Progenitor cell of endocrine pancreas (in vitro differentiated cells): ENCODE measurements at regions not wholly inside any gene's neighbourhood (a gene's known extent, or its start where the extent isn't known, plus 50 kb on each side); places are given as distances from the start of the nearest gene placed in this dataset.
"Not testable (repeated sequence)": the region's sequence is repeated elsewhere in the genome, so short reads cannot be mapped to it uniquely, and the experiment has no call there.

ENCODE experiments used
- DNase-seq: peaks from one replicate; pipeline ENCODE4 v3.0.0; 2021; ENCODE audit warnings: low spot score; ENCODE audit not compliant: unreplicated experiment
- H3K27ac Mint-ChIP-seq: 2 replicates; pipeline ENCODE4 v1.8.0; 2021; ENCODE audit warnings: mild to moderate bottlenecking, moderate library complexity, mixed read lengths
- H3K27me3 Mint-ChIP-seq: 2 replicates; pipeline ENCODE4 v1.8.0; 2021; ENCODE audit warnings: mixed read lengths
- H3K36me3 Mint-ChIP-seq: 2 replicates; pipeline ENCODE4 v1.8.0; 2022; ENCODE audit warnings: mixed read lengths; ENCODE audit not compliant: insufficient read depth
- H3K4me1 Mint-ChIP-seq: 2 replicates; pipeline ENCODE4 v1.8.0; 2021; ENCODE audit warnings: low read depth, mixed read lengths
- H3K4me3 Mint-ChIP-seq: 2 replicates; pipeline ENCODE4 v1.8.0; 2021; ENCODE audit warnings: low read depth, mild to moderate bottlenecking, moderate library complexity, mixed read lengths
- H3K9me3 Mint-ChIP-seq: 2 replicates; pipeline ENCODE4 v1.8.0; 2021; ENCODE audit warnings: low read depth, mixed read lengths

DNA sequence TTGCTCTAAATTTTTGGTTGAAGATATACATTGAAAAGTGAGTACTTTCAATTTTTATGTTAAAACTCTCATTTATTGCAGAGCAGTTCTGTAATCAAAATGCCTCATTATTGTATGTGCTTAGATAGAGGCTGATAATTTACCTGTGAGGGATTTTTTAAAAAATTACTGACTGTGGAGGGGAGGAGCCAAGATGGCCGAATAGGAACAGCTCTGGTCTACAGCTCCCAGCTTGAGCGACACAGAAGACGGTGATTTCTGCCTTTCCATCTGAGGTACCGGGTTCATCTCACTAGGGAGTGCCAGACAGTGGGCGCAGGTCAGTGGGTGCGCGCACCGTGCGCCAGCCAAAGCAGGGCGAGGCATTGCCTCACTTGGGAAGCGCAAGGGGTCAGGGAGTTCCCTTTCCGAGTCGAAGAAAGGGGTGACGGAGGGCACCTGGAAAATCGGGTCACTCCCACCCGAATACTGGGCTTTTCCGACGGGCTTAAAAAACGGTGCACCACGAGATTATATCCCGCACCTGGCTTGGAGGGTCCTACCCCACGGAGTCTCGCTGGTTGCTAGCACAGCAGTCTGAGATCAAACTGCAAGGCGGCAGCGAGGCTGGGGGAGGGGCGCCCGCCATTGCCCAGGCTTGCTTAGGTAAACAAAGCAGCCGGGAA is 89.4 kb downstream of the DDX11 start:
- H3K27me3 Mint-ChIP-seq, H3K27ac Mint-ChIP-seq, H3K9me3 Mint-ChIP-seq, H3K4me1 Mint-ChIP-seq, DNase-seq, H3K36me3 Mint-ChIP-seq: not testable (repeated sequence)
- peak overlapping the region; percentile 30 for H3K4me3 Mint-ChIP-seq

DNA sequence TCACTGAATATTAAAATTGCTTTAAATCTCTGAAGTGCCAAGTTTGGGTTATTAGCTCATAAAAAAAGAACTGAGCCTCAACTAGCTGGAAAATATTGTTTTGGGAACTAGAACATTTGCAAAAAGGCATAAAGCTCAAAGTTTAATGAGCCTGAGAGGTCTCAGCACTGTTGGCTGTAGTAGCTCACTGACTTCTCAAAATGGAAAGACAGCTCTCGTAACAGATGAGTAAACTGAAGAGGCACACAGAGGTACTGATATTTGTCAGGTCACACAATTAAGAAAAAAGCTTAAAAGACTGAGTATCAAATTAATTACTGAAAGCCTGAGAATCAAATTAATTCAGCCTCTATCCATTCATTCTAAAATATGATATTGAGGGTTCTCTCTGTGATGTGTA is 100.6 kb downstream of the DDX11 start:
- H3K9me3 Mint-ChIP-seq, H3K4me1 Mint-ChIP-seq, H3K36me3 Mint-ChIP-seq, DNase-seq, H3K27ac Mint-ChIP-seq, H3K4me3 Mint-ChIP-seq: not testable (repeated sequence)
- peaks cover 11% of the 10 kb centered on the region for H3K27me3 Mint-ChIP-seq

DNA sequence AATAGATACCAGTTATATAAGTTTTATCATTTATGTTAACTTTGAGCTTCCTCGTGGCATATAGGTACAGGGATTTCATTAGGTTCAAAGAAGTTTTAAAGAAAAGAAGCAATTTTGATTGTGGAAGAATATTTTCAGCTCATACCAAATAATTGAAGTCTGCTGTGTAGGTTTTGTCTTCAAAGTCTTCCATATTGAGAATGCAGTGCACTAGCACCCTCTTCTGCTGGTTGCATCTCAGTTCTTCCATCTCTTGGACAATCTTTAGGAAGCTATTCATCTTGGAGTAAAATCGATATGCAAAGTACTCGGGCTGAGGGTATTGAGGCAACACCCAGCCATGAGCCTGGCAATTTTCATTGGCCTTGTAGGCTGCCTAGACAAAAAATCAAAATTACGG is 103.9 kb downstream of the DDX11 start:
- H3K27ac Mint-ChIP-seq, DNase-seq: not testable (repeated sequence)

DNA sequence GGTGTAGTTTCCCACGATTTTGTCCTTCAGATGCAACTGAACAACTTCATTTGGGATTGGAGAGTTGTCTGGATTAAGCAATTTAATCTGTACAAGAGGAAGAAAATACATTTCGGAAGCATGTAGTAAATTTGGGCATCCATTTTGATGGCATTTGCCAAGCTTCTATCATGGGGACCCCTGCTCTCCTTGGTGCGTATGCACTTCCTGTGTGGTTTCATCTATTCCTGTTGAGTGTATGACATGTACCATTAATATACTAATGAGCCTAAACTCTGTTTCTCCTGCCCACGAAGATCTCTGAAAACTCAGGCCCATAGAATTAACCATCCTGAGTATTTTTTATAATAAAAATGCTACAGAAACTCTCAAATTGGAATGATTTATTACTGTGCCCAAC is 105.2 kb downstream of the DDX11 start:
- H3K27ac Mint-ChIP-seq, H3K4me3 Mint-ChIP-seq, H3K36me3 Mint-ChIP-seq, H3K9me3 Mint-ChIP-seq, H3K4me1 Mint-ChIP-seq, DNase-seq: not testable (repeated sequence)
- H3K27me3 Mint-ChIP-seq, result peaks cover 11% of the 10 kb centered on the region

More for the DNA sequence above, 103.9 kb downstream of the DDX11 start:
- H3K9me3 Mint-ChIP-seq, H3K36me3 Mint-ChIP-seq, H3K4me1 Mint-ChIP-seq, H3K4me3 Mint-ChIP-seq: not testable (repeated sequence)
- H3K27me3 Mint-ChIP-seq, result peaks cover 11% of the 10 kb centered on the region

DNA sequence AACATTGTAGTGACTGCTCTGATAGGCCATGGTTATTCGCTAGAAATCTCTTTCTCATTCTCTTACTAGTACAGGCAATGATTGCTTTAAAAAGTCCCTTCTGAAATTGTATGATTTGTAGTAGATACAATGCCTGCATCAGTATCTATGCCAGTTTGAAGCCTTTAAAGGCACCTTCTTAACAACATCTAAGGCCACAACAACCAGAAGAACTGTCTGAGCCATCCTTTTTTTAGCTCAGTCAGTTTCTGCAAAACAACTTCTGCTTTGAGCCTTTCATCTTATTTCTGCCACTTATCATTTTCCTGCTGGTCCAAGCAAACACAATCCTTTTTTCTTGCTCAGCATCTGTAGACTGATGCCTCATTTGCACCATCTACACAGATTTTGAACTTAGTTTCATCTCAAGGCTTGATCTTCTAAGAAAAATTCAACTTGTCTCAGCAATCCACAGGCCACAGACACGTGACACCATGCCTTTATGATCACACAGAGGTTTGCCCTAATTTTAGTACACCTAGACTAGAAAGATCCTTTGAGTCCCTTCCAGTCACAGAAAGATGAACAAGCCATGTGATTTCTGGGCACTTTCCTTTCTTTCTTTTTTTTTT is 106.1 kb downstream of the DDX11 start:
- DNase-seq, H3K4me1 Mint-ChIP-seq, H3K36me3 Mint-ChIP-seq, H3K4me3 Mint-ChIP-seq, H3K9me3 Mint-ChIP-seq, H3K27ac Mint-ChIP-seq, H3K27me3 Mint-ChIP-seq: not testable (repeated sequence)

DNA sequence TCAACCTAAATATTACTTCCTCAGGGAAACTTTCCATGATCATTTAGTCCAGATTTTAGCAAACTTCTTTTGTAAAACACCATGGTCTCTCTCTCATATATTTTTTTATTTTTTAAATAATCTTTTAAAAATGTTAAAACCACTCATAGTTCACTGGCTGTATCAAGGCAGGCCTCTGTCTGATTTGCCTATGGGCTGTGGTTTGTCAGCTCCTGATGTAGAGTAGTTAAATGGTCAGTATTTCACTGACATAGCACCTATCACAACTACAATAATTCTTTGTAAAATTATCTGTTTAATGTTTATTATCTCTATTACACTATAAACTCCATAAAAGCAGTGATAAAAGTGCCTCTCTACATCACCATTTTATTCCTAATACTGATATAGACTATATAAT is 108.9 kb downstream of the DDX11 start:
- not testable (repeated sequence) for DNase-seq, H3K27me3 Mint-ChIP-seq, H3K9me3 Mint-ChIP-seq, H3K36me3 Mint-ChIP-seq, H3K4me3 Mint-ChIP-seq, H3K4me1 Mint-ChIP-seq, H3K27ac Mint-ChIP-seq

DNA sequence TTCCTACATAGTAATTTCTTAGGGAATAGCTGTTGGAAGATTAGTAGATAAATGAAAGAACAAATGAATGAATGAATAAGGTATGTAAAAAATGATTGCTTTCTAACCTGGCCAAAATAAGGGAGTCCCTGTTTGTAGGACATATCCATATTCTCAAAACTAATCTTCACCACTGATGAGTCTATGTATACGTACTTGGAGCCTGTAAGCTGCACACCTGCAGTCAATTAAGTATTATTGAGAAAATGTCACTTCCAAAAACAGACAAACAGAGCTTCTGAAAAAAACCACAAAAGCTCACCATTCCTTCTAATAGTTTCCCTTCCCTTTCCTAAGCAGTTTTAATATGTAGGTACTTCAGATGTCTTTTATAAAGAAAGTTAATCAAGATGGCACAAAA is 109.4 kb downstream of the DDX11 start:
- H3K9me3 Mint-ChIP-seq, result not testable (repeated sequence)

DNA sequence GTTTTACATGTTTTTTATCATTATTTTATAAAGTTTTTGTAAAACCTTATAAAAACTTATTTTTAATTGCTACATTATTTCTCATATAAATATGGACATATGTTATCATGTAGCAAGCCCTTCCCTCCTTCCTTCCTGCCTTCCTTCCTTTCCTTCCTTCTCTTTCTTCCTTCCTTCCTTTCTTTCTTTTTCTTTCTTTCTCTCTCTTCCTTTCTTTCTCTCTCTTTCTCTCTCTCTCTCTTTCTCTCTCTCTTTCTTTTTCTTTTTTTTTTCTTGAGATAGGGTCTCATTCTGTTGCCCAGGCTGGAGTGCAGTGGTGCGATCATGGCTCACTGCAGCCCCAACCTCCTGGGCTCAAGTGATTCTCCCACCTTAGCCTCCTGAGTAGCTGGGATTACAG is 110.2 kb downstream of the DDX11 start:
- not testable (repeated sequence) for H3K4me3 Mint-ChIP-seq, H3K4me1 Mint-ChIP-seq, DNase-seq, H3K9me3 Mint-ChIP-seq, H3K27ac Mint-ChIP-seq, H3K27me3 Mint-ChIP-seq, H3K36me3 Mint-ChIP-seq

More for the DNA sequence above, 109.4 kb downstream of the DDX11 start:
- not testable (repeated sequence) for H3K36me3 Mint-ChIP-seq, DNase-seq, H3K27me3 Mint-ChIP-seq, H3K4me1 Mint-ChIP-seq, H3K27ac Mint-ChIP-seq, H3K4me3 Mint-ChIP-seq

DNA sequence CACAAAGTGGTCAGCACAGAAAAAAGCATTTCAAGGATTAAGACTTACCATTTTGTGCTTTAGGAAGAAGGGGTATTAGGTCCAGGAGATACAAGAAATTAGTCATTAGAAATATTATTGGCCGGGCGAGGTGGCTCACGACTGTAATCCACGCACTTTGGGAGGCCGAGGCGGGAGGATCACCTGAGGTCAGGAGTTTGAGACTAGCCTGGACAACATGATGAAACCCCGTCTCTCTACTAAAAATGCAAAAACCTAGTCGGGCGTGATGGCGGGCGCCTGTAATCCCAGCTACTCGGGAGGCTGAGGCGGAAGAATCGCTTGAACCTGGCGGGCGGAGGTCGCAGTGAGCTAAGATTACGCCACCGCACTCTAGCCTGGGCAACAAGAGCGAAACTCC is 111.0 kb downstream of the DDX11 start:
- not testable (repeated sequence) for H3K9me3 Mint-ChIP-seq, H3K27me3 Mint-ChIP-seq, H3K27ac Mint-ChIP-seq, DNase-seq, H3K36me3 Mint-ChIP-seq, H3K4me1 Mint-ChIP-seq, H3K4me3 Mint-ChIP-seq

DNA sequence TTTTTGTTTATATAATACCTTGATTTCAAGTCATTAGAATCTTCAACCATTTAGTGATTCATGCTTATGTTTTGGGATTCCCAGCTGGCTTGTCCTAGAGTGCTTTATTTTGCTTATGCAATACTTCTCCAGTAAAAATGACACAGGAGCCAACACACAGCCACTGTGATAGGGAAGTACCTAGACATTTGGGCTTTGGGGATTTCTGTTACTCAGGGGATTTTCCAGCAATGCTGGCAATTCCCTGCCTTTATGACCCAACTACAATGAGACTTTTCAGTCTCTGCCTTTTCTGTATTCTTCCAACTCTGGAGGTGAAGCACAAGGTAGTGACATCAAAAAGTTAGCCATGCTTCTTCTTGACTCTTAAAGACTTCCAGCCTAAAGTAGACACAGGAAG is 119.0 kb downstream of the DDX11 start:
- not testable (repeated sequence) for H3K27me3 Mint-ChIP-seq, H3K27ac Mint-ChIP-seq, H3K4me1 Mint-ChIP-seq, H3K9me3 Mint-ChIP-seq, H3K4me3 Mint-ChIP-seq, DNase-seq, H3K36me3 Mint-ChIP-seq

DNA sequence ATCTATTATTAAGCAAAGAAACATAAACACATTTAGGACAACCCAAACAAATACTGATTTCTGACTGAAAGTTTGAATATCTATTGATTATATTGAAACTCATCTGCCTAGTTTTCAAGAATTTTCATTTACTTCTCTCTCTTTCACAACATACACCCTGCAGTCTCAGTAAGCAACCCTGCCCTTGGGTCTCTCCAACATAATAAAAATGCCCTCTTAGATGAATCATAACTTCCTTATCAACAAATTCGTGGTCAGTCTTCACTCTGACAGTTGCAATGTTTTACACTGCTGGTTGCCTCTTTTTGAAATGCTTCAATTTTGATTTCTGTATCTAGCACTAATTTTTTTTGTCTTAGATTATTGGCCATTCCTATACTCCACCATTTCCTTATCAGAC is 122.0 kb downstream of the DDX11 start:
- not testable (repeated sequence) for H3K36me3 Mint-ChIP-seq, H3K4me3 Mint-ChIP-seq, H3K9me3 Mint-ChIP-seq, H3K27me3 Mint-ChIP-seq, H3K27ac Mint-ChIP-seq, H3K4me1 Mint-ChIP-seq, DNase-seq

DNA sequence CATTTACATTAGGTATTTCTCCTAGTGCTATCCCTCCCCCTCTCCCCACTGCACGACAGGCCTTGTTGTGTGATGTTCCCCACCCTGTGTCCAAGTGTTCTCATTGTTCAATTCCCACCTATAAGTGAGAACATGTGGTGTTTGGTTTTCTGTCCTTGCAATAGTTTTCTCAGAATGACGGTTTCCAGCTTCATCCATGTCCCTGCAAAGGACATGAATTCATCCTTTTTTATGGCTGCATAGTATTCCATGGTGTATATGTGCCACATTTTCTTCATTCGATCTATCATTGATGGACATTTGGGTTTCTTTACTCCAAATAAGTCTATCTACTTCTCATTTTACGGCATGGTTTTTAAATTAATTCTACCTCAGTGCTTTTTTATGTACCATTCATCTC is 125.8 kb downstream of the DDX11 start:
- H3K27me3 Mint-ChIP-seq, DNase-seq, H3K4me1 Mint-ChIP-seq, H3K36me3 Mint-ChIP-seq, H3K27ac Mint-ChIP-seq, H3K4me3 Mint-ChIP-seq, H3K9me3 Mint-ChIP-seq: not testable (repeated sequence)
